ENCODE measurements at regions not wholly inside any gene's neighbourhood (a gene's known extent, or its start where the extent isn't known, plus 50 kb on each side); places are given as distances from the start of the nearest gene placed in this dataset.
A peak's percentile ranks its signal among the peaks of the same experiment; 100 is the strongest.
"Not testable (repeated sequence)": the region's sequence is repeated elsewhere in the genome, so short reads cannot be mapped to it uniquely, and the experiment has no call there.

GRCh38 chr19:5251096-5252065 lies 89.2 kb downstream of the PTPRS start:
- Mint-ChIP-seq H3K27me3 (peaks cover 14 to 23% of the 10 kb centered on the region in 2 donors), H3K36me3 (peaks cover 3 to 19% of the 10 kb centered on the region in 2 donors), H3K27ac (peak overlapping the region; percentile 51), H3K4me1 (no peaks in the 10 kb centered on the region), H3K4me3 (no peak overlapping the region), H3K9me3 (peaks cover 18 to 20% of the 10 kb centered on the region in 2 donors)
- ATAC-seq (replicated peaks) (no peak), DNase-seq (no peak)

DNA sequence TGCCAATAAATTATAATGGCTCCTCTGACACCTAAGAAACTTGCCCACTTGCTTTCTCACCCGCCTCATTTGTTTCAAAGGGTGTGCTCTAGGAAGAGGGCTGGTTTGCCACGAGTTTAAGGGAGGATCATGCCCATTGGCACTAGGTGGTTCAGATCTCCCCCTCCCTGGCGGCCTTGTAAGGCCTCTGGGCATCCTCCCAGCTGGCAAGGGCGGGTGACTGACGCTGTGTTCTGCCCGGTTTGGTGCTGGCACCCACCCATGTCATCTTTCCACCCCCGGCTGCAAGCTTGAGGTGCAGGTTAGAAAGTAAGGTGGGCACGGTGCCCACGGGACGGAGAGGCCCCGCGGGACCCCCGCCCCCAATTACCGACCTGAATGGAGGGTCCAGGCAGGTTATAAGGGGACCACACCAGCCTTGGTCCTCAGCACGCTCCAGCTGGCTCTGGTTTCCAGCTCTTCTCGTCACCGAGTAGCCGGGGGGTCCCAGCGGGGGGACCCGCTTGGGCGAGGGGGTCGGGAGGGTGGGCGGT lies 90.4 kb downstream of the PTPRS start:
- H3K4me3 Mint-ChIP-seq: no peak overlapping the region
- peaks cover 14 to 23% of the 10 kb centered on the region in 2 donors for H3K27me3 Mint-ChIP-seq
- no peaks in the 10 kb centered on the region for H3K4me1 Mint-ChIP-seq
- peaks cover 1 to 8% of the 10 kb centered on the region in 2 donors for H3K36me3 Mint-ChIP-seq
- ATAC-seq (replicated peaks): no peak
- DNase-seq: no peak
- H3K9me3 Mint-ChIP-seq: peaks cover 10% of the 10 kb centered on the region in 2 donors
- no peak overlapping the region for H3K27ac Mint-ChIP-seq

DNA sequence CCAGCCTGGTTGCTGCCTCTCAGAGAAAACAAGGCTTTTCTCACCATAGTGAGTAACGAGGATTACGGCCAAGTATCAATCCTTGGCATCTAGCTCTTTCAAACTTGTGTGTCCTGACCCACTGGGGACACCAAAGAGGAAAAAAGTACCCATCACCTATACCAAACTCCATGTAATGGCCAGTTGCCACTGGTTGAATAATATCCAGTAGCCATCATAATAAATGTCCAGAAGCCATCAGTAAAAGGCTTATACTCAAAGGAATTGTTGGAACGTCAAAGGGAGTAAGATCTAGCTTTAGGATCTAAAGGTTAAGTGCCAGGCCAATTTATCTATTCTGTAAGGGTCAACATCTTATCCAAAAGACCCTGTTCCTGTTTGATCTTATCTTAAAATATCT lies 91.1 kb downstream of the PTPRS start:
- DNase-seq (no peak), ATAC-seq (replicated peaks) (no peak)
- no peak overlapping the region for H3K27ac Mint-ChIP-seq
- H3K27me3 Mint-ChIP-seq: peaks cover 14 to 23% of the 10 kb centered on the region in 2 donors
- no peaks in the 10 kb centered on the region for H3K4me1 Mint-ChIP-seq
- H3K36me3 Mint-ChIP-seq: peaks cover 0 to 6% of the 10 kb centered on the region in 2 donors
- H3K4me3 Mint-ChIP-seq: no peak overlapping the region
- H3K9me3 Mint-ChIP-seq: peaks cover 6% of the 10 kb centered on the region in 2 donors

- DNase-seq (no peak), ATAC-seq (replicated peaks) (no peak)
- peaks cover 0 to 2% of the 10 kb centered on the region in 2 donors for H3K9me3 Mint-ChIP-seq
- no peak overlapping the region for H3K4me3 Mint-ChIP-seq
- H3K27me3 Mint-ChIP-seq: peaks cover 14 to 23% of the 10 kb centered on the region in 2 donors
- H3K36me3 Mint-ChIP-seq: no peaks in the 10 kb centered on the region
- no peaks in the 10 kb centered on the region for H3K4me1 Mint-ChIP-seq
- H3K27ac Mint-ChIP-seq: no peak overlapping the region
Measured at GRCh38 chr19:5247957-5248705, 92.5 kb downstream of the PTPRS start.

DNA sequence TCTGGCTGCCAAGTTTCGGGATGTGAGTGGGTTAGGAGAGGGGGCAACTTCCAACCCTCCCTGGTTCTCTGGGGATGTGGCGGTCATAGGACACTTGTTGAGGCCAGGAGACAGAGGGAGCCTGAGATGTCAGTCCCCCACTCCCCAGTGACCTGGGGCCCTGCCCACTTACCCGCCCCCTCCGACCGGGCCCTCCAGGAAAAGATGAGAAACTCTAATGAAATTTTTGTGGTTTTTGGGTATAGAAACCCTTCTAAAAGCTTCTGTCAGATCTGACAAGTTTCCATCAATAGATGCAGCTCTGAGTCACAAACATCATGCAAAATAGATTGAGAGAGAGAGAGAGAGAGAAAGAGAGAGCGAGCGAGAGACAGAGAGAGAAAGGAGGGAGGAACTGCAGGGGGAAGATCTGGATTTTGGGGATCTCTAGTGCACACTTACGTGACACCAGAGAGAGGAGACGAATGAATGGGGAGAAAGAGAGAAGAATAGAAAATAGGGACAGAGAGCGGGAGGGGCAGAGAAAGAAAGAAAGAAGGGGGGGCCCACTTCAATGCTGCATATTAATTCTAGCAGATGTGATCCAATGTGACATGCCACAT lies 94.0 kb downstream of the PTPRS start:
- no peaks in the 10 kb centered on the region for H3K4me1 Mint-ChIP-seq
- no peak for DNase-seq
- H3K27me3 Mint-ChIP-seq: peaks cover 14 to 23% of the 10 kb centered on the region in 2 donors
- H3K36me3 Mint-ChIP-seq: no peaks in the 10 kb centered on the region
- H3K4me3 Mint-ChIP-seq: no peak overlapping the region
- ATAC-seq (replicated peaks): no peak
- peaks cover 0 to 2% of the 10 kb centered on the region in 2 donors for H3K9me3 Mint-ChIP-seq
- no peak overlapping the region for H3K27ac Mint-ChIP-seq

DNA sequence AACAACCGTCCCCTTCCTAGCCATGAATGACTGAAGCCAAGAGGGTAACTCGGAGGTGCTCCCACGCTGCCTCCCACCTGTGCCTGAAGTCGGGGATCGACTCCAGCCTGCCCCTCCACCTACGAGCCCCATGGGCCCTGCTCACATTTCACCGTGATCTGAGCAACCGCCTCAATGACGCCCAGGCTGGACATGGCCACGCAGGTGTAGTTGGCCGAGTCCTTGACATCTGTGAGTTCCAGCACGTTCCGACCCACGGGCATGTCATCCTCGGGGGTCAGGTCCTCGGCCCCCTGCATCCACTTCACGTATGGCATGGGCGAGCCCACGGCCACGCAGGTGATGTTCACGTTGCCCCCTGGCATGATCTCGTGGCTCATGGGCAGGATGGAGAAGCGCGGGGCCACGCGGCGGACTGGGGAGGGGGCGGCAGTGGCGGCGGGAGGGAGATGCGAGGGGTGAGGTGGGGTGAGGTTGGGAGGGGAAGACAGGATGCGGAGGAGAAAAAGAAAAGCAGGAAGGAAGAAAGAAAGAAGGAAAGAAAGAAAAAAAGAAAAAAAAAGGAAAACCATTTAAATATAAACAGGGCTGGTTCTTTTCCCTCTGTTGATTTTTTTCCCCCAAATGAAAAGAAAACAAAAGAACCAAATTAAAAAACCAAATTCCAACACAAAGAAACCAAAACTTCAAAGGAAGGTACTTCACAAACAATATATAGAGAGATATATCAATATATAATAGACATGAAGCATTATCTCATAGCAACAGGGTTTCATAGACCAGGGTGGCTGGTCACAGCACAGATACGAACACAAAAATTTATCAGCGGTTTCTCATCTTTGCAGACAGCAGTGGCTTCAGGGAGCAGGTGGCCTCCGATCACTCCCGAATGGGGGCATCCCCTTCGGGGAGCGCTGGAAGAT lies 94.7 kb downstream of the PTPRS start:
- no peak for ATAC-seq (replicated peaks)

DNA sequence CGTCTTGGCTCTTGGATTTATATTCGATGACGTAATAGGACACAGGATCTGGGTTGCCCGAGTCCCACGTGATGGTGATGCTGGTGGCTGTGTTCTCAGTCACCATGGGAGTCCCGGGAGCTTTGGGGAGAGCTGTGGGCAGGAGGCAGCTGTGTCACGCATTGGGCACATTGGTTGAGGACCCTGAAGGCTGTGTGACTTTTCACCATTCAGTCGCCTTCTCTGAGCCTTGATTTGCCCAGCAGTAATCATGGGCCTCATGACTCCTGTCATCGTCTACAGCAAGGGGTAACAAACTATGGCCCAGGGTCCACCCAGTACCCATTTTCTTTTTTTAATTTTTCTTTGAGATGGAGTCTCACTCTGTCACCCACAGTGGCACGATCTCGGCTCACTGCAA lies 96.3 kb downstream of the PTPRS start:
- Mint-ChIP-seq H3K9me3 (no peaks in the 10 kb centered on the region), H3K27me3 (peaks cover 19 to 27% of the 10 kb centered on the region in 2 donors), H3K36me3 (peaks cover 0 to 1% of the 10 kb centered on the region in 2 donors), H3K4me1 (no peaks in the 10 kb centered on the region), H3K4me3 (no peak overlapping the region), H3K27ac (no peak overlapping the region)
- DNase-seq (no peak), ATAC-seq (replicated peaks) (no peak)

More for the DNA sequence above, 94.7 kb downstream of the PTPRS start:
- H3K27ac Mint-ChIP-seq: no peak overlapping the region
- H3K4me1 Mint-ChIP-seq: no peaks in the 10 kb centered on the region
- no peaks in the 10 kb centered on the region for H3K36me3 Mint-ChIP-seq
- peaks cover 14 to 23% of the 10 kb centered on the region in 2 donors for H3K27me3 Mint-ChIP-seq
- no peak overlapping the region for H3K4me3 Mint-ChIP-seq
- peaks cover 0 to 2% of the 10 kb centered on the region in 2 donors for H3K9me3 Mint-ChIP-seq
- no peak for DNase-seq

DNA sequence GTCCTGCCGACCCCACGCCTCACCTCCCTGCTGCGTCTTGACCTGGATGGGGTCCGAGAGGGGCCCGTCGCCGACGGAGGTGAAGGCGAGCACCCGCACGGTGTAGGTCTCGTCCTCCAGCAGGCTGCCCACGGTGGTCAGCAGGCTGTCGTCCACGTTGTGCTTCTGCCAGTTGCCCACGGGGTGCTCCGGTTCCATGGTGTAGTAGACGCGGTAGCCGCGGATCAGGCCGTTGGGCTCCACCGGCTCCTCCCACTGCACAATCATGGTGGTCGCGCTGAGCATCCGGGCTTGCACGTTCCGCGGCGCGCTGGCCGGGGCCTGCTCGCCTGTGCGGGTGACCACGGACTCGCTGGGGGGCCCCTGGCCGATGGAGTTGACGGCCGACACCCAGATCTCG lies 96.7 kb downstream of the PTPRS start:
- Mint-ChIP-seq H3K4me3 (no peak overlapping the region), H3K9me3 (no peaks in the 10 kb centered on the region), H3K4me1 (no peaks in the 10 kb centered on the region), H3K27ac (no peak overlapping the region), H3K36me3 (peaks cover 0 to 3% of the 10 kb centered on the region in 2 donors), H3K27me3 (peaks cover 22 to 27% of the 10 kb centered on the region in 2 donors)
- no peak for ATAC-seq (replicated peaks)
- no peak for DNase-seq

GRCh38 chr19:5241896-5242295 lies 98.7 kb downstream of the PTPRS start:
- ATAC-seq (replicated peaks); H3K27ac Mint-ChIP-seq; H3K36me3 Mint-ChIP-seq; H3K4me1 Mint-ChIP-seq; DNase-seq; H3K9me3 Mint-ChIP-seq; H3K4me3 Mint-ChIP-seq: not testable (repeated sequence)
- peaks cover 12 to 13% of the 10 kb centered on the region in 2 donors for H3K27me3 Mint-ChIP-seq

- H3K27ac Mint-ChIP-seq: no peak overlapping the region
- no peak overlapping the region for H3K4me3 Mint-ChIP-seq
- no peaks in the 10 kb centered on the region for H3K9me3 Mint-ChIP-seq
- ATAC-seq (replicated peaks) (no peak), DNase-seq (no peak)
- H3K4me1 Mint-ChIP-seq: no peaks in the 10 kb centered on the region
- peaks cover 9 to 12% of the 10 kb centered on the region in 2 donors for H3K27me3 Mint-ChIP-seq
- peaks cover 0 to 6% of the 10 kb centered on the region in 2 donors for H3K36me3 Mint-ChIP-seq
Measured at GRCh38 chr19:5240011-5240410, 100.6 kb downstream of the PTPRS start.

DNA sequence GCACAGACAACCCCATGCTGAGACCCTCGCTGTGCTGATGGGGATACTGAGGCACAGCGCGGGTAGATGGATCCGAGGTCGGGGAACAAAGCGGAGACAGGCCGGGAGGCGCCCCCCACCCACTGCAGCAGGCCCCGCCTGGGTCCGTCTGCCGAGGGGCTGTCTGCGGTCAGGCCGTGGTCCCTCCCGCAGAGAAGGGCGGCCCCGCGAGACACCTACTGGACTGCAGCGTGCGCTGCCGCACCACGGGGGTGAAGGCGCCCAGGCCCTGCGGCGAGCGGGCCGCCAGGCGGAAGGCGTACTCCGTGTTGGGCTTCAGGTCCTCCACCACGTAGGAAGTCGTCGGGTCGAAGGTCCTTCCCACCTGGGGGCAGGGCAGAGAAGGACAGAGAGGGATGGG lies 101.9 kb downstream of the PTPRS start:
- no peaks in the 10 kb centered on the region for H3K4me1 Mint-ChIP-seq
- ATAC-seq (replicated peaks): no peak
- no peak overlapping the region for H3K27ac Mint-ChIP-seq
- H3K27me3 Mint-ChIP-seq: peaks cover 9 to 12% of the 10 kb centered on the region in 2 donors
- DNase-seq: no peak
- H3K9me3 Mint-ChIP-seq: no peaks in the 10 kb centered on the region
- peaks cover 0 to 6% of the 10 kb centered on the region in 2 donors for H3K36me3 Mint-ChIP-seq
- no peak overlapping the region for H3K4me3 Mint-ChIP-seq

DNA sequence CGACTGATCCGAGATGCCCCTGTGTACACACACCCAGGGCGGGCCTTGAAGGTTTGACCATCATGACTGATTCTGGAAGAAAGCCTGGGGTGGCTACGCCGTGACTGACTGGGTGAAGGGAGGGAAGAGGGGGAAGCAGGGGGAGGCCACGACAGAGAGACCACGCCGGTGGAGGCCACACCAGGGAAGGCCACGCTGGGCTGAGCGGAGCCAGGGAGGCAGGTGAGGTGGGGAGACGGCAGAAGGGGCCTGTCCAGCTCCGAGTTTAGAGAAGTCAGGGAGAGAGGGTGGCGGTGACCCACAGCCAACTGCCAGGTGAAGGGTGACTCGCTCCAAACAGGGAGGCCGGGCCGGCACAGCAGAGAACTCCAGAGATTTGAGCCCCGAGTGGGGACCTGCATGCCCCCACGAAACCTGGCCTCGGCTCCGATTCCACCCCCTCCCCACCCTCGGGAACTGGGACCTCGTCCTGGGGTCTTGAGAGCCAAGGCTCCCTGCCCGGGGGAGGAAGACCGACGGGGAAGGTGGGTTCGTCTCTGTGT lies 102.6 kb downstream of the PTPRS start:
- Mint-ChIP-seq H3K36me3 (peaks cover 0 to 6% of the 10 kb centered on the region in 2 donors), H3K4me1 (no peaks in the 10 kb centered on the region), H3K4me3 (no peak overlapping the region), H3K9me3 (no peaks in the 10 kb centered on the region), H3K27ac (no peak overlapping the region), H3K27me3 (peaks cover 9 to 12% of the 10 kb centered on the region in 2 donors)
- DNase-seq (no peak), ATAC-seq (replicated peaks) (no peak)

DNA sequence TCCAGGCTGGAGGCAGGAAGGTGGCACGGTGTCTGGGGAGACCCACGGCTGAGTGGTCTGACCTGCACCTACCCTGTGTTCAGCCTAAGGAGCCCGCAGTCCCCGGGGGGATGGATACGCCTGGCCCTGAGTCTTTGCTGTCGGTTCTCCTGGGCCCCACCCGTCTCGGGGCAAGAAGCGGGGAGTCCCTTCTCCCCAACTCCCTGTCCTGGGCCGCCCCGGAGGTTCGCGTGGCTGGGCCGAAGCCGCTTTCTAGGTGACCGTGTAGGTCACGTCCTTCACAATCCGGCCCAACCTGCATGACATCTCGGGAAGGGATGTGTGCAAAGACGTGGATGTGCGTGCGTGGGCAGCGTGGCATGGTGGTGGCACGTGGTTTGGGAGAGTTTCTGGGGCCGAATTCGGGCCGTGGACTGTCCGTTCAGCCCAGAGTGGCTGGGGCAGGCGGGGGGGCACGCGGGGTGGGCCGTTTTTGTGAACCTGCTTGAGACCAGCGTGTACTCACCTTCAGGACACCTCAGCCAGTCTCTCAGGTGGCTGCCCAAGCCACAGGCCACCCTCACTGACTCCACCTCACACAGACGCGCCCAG lies 103.3 kb downstream of the PTPRS start:
- H3K9me3 Mint-ChIP-seq: no peaks in the 10 kb centered on the region
- no peak overlapping the region for H3K27ac Mint-ChIP-seq
- H3K27me3 Mint-ChIP-seq: peaks cover 9 to 12% of the 10 kb centered on the region in 2 donors
- no peak overlapping the region for H3K4me3 Mint-ChIP-seq
- peaks cover 0 to 6% of the 10 kb centered on the region in 2 donors for H3K36me3 Mint-ChIP-seq
- ATAC-seq (replicated peaks): no peak
- no peaks in the 10 kb centered on the region for H3K4me1 Mint-ChIP-seq
- no peak for DNase-seq
